ENCODE measurements at regions not wholly inside any gene's neighbourhood (a gene's known extent, or its start where the extent isn't known, plus 50 kb on each side); places are given as distances from the start of the nearest gene placed in this dataset.
"Not testable (repeated sequence)": the region's sequence is repeated elsewhere in the genome, so short reads cannot be mapped to it uniquely, and the experiment has no call there.

DNA sequence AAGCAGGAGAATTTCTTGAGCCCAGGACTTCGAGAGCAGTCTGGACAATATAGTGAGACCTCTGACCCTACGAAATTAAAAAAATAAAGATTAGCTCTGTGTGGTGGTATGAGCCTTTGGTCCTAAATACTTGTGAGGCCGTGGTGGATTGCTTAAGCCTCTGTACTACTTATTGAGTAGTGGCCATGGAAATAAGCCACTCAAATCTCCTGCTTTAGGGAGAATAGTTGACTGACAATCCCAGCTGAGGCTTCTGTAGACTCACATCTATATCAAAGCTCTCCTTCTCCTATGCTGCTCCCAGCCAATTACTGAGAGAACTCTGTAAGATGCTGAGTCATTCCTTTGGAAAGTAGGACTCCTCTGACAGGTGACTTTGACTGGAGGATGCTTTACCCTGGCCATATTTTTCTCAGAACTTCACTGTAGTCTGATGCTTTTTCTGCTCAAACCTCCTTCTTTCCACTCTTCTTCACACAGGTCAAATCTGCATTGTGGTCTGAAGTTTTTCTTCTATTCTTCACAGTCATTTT is 420.2 kb downstream of the SLC6A15 start:
- H3K27ac Mint-ChIP-seq = no peak overlapping the region
- intact Hi-C loops (cut with micrococcal nuclease) = no loop called here
- H3K36me3 Mint-ChIP-seq (ENCODE audit: low read depth) = no peaks in the 10 kb centered on the region

DNA sequence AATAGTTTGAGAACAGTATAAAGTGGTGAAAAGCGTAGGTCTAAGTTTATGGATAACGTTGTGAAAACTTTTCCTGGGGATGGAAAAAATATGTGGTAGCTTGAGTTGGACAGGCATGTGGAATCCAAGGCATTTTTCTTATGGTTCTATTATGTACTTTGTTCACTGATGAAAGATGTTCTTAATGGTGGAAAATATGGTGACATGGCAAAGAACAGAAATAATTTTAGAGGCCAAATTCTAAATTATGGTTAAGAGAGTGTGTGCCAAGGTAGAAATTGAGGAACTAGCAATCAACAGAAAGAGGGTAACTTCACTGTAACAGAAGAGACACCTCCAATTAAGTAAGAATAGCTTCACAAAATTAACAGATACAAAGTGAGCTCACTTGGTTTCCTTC is 427.8 kb downstream of the SLC6A15 start:
- no peak overlapping the region for H3K4me3 Mint-ChIP-seq (ENCODE audit: low read depth)
- H3K27ac Mint-ChIP-seq = no peak overlapping the region
- H3K27me3 Mint-ChIP-seq (ENCODE audit: low read depth) = no peaks in the 10 kb centered on the region
- no peaks in the 10 kb centered on the region for H3K4me1 Mint-ChIP-seq (ENCODE audit: low read depth)
- H3K36me3 Mint-ChIP-seq (ENCODE audit: low read depth) = no peaks in the 10 kb centered on the region
- DNase-seq (ENCODE audit: low spot score) = no peak
- intact Hi-C loops (cut with micrococcal nuclease) = no loop called here
- no peaks in the 10 kb centered on the region for H3K9me3 Mint-ChIP-seq

More for the DNA sequence above, 420.2 kb downstream of the SLC6A15 start:
- no peak overlapping the region for H3K4me3 Mint-ChIP-seq (ENCODE audit: low read depth)
- H3K4me1 Mint-ChIP-seq (ENCODE audit: low read depth) = no peaks in the 10 kb centered on the region
- no peaks in the 10 kb centered on the region for H3K27me3 Mint-ChIP-seq (ENCODE audit: low read depth)
- no peaks in the 10 kb centered on the region for H3K9me3 Mint-ChIP-seq
- no peak for DNase-seq (ENCODE audit: low spot score)

DNA sequence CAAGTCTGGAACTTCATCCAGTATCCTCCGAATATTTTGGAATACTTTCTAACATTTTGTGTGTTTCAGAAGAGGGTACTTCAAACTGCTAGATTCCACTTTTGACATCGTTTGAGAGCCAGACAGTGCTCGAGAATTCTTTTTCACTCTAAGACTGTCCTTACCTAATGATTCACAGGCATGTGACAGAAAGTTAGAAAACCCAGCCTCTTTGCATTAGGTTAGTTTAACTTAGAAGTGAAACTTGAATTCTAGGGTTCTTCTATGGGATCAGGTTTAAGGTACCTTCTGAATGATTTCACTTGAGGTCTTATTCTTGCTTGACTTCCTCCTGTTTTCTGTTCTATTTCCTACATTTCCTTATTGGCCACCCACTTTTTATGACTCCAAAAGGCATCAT is 431.8 kb downstream of the SLC6A15 start:
- no peak overlapping the region for H3K4me3 Mint-ChIP-seq (ENCODE audit: low read depth)
- DNase-seq (ENCODE audit: low spot score) = no peak
- H3K9me3 Mint-ChIP-seq = no peaks in the 10 kb centered on the region
- no peak overlapping the region for H3K27ac Mint-ChIP-seq
- intact Hi-C loops (cut with micrococcal nuclease) = no loop called here
- no peaks in the 10 kb centered on the region for H3K4me1 Mint-ChIP-seq (ENCODE audit: low read depth)
- no peaks in the 10 kb centered on the region for H3K27me3 Mint-ChIP-seq (ENCODE audit: low read depth)
- H3K36me3 Mint-ChIP-seq (ENCODE audit: low read depth) = no peaks in the 10 kb centered on the region

DNA sequence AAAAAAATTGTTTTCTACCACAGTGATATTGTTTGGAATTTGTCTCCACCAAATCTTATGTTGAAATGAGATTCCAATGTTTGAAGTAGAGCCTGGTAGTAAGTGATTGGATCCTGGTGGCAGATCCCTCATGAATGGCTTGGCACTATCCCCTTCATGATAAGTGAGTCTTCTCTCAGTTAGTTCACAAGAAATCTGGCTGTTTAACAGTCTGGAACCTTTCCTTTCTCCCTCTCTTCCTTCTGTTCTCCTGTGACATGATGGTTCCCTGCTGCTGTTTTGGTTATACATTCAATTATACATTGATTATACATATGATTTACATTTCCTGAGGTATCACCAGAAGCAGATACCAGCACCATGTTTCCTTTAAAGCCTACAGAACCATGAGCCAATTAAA is 442.2 kb downstream of the SLC6A15 start:
- H3K4me3 Mint-ChIP-seq (ENCODE audit: low read depth) = no peak overlapping the region
- H3K27me3 Mint-ChIP-seq (ENCODE audit: low read depth) = no peaks in the 10 kb centered on the region
- no peak for DNase-seq (ENCODE audit: low spot score)
- no peaks in the 10 kb centered on the region for H3K36me3 Mint-ChIP-seq (ENCODE audit: low read depth)
- H3K4me1 Mint-ChIP-seq (ENCODE audit: low read depth) = no peaks in the 10 kb centered on the region
- no peak overlapping the region for H3K27ac Mint-ChIP-seq
- H3K9me3 Mint-ChIP-seq = peaks cover 4% of the 10 kb centered on the region
- intact Hi-C loops (cut with micrococcal nuclease) = no loop called here

GRCh38 chr12:84464616-84465015 is 448.0 kb downstream of the SLC6A15 start:
- H3K4me3 Mint-ChIP-seq (ENCODE audit: low read depth) = no peak overlapping the region
- no peak overlapping the region for H3K27ac Mint-ChIP-seq
- no peaks in the 10 kb centered on the region for H3K36me3 Mint-ChIP-seq (ENCODE audit: low read depth)
- no peak for DNase-seq (ENCODE audit: low spot score)
- H3K4me1 Mint-ChIP-seq (ENCODE audit: low read depth) = no peaks in the 10 kb centered on the region
- intact Hi-C loops (cut with micrococcal nuclease) = no loop called here
- H3K9me3 Mint-ChIP-seq = no peaks in the 10 kb centered on the region
- H3K27me3 Mint-ChIP-seq (ENCODE audit: low read depth) = no peaks in the 10 kb centered on the region

- DNase-seq (ENCODE audit: low spot score) = no peak
- Mint-ChIP-seq H3K27me3 (ENCODE audit: low read depth) (no peaks in the 10 kb centered on the region), H3K4me1 (ENCODE audit: low read depth) (no peaks in the 10 kb centered on the region), H3K9me3 (no peaks in the 10 kb centered on the region), H3K36me3 (ENCODE audit: low read depth) (no peaks in the 10 kb centered on the region), H3K4me3 (ENCODE audit: low read depth) (no peak overlapping the region), H3K27ac (no peak overlapping the region)
- intact Hi-C loops (cut with micrococcal nuclease) = no loop called here
These were observed 448.7 kb downstream of the SLC6A15 start for GRCh38 chr12:84463741-84464495.

DNA sequence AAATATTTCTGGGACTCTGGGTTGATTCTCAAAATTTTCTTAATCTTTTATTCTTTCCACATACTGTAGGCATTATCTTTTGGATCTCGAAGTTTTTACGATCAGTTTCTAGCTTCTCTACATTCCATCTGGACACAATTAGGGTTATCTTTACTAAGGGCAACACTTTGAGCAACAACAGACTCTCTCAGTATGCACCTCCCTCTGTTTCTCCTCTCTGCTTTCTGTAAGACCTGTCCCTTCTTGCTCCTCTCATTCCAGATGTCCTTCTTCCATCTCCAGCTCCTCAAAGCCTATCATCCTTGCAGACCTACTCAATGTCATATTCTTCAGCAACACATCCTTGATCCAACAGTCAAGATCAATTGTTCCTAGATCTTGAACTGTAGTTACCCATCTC is 457.0 kb downstream of the SLC6A15 start:
- no peak for DNase-seq (ENCODE audit: low spot score)
- Mint-ChIP-seq H3K27me3 (ENCODE audit: low read depth) (no peaks in the 10 kb centered on the region), H3K36me3 (ENCODE audit: low read depth) (no peaks in the 10 kb centered on the region), H3K4me3 (ENCODE audit: low read depth) (no peak overlapping the region), H3K9me3 (no peaks in the 10 kb centered on the region), H3K27ac (no peak overlapping the region), H3K4me1 (ENCODE audit: low read depth) (no peaks in the 10 kb centered on the region)
- intact Hi-C loops (cut with micrococcal nuclease) = no loop called here

- DNase-seq (ENCODE audit: low spot score); H3K27me3 Mint-ChIP-seq (ENCODE audit: low read depth); intact Hi-C loops (cut with micrococcal nuclease); H3K9me3 Mint-ChIP-seq; H3K4me3 Mint-ChIP-seq (ENCODE audit: low read depth); H3K27ac Mint-ChIP-seq; H3K4me1 Mint-ChIP-seq (ENCODE audit: low read depth); H3K36me3 Mint-ChIP-seq (ENCODE audit: low read depth): not testable (repeated sequence)
These were observed 466.1 kb downstream of the SLC6A15 start for GRCh38 chr12:84446478-84446877.

DNA sequence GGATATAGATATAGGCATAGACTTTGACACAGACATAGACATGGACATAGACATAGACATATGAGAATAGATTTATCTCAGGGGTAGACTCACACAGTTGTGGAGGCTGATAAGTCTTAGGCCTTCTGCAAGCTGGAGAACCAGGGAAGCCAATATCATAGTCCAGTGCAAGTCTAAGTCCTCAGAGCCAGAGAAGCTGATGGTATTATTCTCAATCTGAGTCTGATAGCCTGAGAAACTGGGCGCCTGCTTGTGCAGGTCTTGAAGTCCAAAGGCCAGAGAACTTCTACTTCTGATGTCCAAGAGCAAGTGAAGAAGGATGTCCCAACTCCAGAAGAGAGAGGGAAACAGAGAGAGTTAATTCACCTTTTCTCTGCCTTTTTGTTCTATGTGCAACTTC is 476.5 kb downstream of the SLC6A15 start:
- H3K9me3 Mint-ChIP-seq = no peaks in the 10 kb centered on the region
- no peaks in the 10 kb centered on the region for H3K4me1 Mint-ChIP-seq (ENCODE audit: low read depth)
- no peaks in the 10 kb centered on the region for H3K27me3 Mint-ChIP-seq (ENCODE audit: low read depth)
- H3K4me3 Mint-ChIP-seq (ENCODE audit: low read depth) = no peak overlapping the region
- intact Hi-C loops (cut with micrococcal nuclease) = no loop called here
- no peak for DNase-seq (ENCODE audit: low spot score)
- H3K36me3 Mint-ChIP-seq (ENCODE audit: low read depth) = no peaks in the 10 kb centered on the region
- H3K27ac Mint-ChIP-seq = no peak overlapping the region

DNA sequence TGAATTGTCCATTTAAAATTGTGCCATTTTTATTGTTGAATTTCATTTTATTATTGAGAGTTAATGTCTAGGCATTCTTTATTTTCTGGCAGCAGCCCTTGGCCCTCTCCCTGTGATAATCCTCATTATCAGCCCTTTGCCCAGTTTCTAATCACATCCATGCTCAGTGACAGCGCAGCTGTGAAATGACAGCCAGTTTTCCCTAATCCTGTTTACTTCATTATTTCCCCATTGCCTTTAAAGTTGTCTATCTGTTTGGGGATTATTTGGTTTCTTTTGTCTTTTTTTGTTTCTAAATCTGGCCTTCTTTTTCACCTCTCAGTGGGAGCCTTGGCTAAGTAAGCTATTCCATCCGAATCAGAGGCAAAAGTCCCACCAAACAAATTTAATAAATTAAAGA is 476.9 kb downstream of the SLC6A15 start:
- intact Hi-C loops (cut with micrococcal nuclease) = no loop called here
- no peaks in the 10 kb centered on the region for H3K36me3 Mint-ChIP-seq (ENCODE audit: low read depth)
- H3K27me3 Mint-ChIP-seq (ENCODE audit: low read depth) = no peaks in the 10 kb centered on the region
- H3K9me3 Mint-ChIP-seq = no peaks in the 10 kb centered on the region
- no peak overlapping the region for H3K27ac Mint-ChIP-seq
- H3K4me1 Mint-ChIP-seq (ENCODE audit: low read depth) = no peaks in the 10 kb centered on the region
- no peak overlapping the region for H3K4me3 Mint-ChIP-seq (ENCODE audit: low read depth)
- no peak for DNase-seq (ENCODE audit: low spot score)

DNA sequence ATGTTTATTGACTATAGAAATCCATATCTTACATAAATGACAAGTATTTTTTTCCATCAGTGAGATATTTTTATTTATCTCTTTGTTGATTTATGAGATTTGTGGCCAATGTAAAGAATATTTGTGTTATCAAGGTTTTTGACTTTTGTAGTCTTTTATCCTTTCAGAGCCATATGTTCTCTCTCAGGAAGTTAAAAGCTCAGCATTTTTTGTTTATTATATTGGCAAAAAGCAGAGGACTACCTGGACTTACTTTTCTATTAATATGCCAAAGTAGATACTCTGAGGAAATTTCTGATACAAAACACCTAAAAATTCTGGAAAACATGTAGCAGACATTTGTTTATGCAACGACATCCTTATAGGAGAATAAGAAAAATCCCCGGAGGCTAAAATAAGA is 490.3 kb downstream of the SLC6A15 start:
- H3K4me3 Mint-ChIP-seq (ENCODE audit: low read depth) = no peak overlapping the region
- DNase-seq (ENCODE audit: low spot score) = no peak
- H3K27me3 Mint-ChIP-seq (ENCODE audit: low read depth) = no peaks in the 10 kb centered on the region
- no peaks in the 10 kb centered on the region for H3K4me1 Mint-ChIP-seq (ENCODE audit: low read depth)
- no peak overlapping the region for H3K27ac Mint-ChIP-seq
- no peaks in the 10 kb centered on the region for H3K9me3 Mint-ChIP-seq
- intact Hi-C loops (cut with micrococcal nuclease) = no loop called here
- H3K36me3 Mint-ChIP-seq (ENCODE audit: low read depth) = no peaks in the 10 kb centered on the region

DNA sequence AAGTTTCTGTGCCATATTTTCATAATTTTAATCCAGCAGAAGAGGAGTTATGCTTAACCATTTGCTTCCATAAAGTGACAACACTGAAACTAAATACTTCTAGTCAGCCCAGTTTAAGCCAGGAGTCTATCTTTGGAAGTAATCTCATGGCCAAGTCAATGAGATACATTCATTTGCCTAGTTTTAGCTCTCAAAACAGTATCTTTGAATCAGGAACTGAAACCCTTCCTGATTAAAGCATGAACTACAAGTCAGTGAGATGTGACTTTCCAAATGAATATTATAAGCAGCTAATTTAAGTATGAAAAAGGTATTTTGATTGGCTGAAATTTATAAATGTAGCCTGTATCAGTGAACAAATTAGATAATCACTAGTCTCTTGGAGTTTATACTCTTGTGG is 491.5 kb downstream of the SLC6A15 start:
- intact Hi-C loops (cut with micrococcal nuclease) = no loop called here
- no peaks in the 10 kb centered on the region for H3K4me1 Mint-ChIP-seq (ENCODE audit: low read depth)

GRCh38 chr12:84416626-84417025 is 496.0 kb downstream of the SLC6A15 start:
- Mint-ChIP-seq H3K4me3 (ENCODE audit: low read depth) (no peak overlapping the region), H3K9me3 (no peaks in the 10 kb centered on the region), H3K27me3 (ENCODE audit: low read depth) (no peaks in the 10 kb centered on the region), H3K36me3 (ENCODE audit: low read depth) (no peaks in the 10 kb centered on the region), H3K4me1 (ENCODE audit: low read depth) (no peaks in the 10 kb centered on the region), H3K27ac (no peak overlapping the region)
- DNase-seq (ENCODE audit: low spot score) = no peak
- intact Hi-C loops (cut with micrococcal nuclease) = no loop called here

More for the DNA sequence above, 491.5 kb downstream of the SLC6A15 start:
- no peaks in the 10 kb centered on the region for H3K9me3 Mint-ChIP-seq
- H3K27me3 Mint-ChIP-seq (ENCODE audit: low read depth) = no peaks in the 10 kb centered on the region
- DNase-seq (ENCODE audit: low spot score) = no peak
- H3K4me3 Mint-ChIP-seq (ENCODE audit: low read depth) = no peak overlapping the region
- H3K36me3 Mint-ChIP-seq (ENCODE audit: low read depth) = no peaks in the 10 kb centered on the region
- no peak overlapping the region for H3K27ac Mint-ChIP-seq

GRCh38 chr12:84415946-84416345 is 496.7 kb downstream of the SLC6A15 start:
- intact Hi-C loops (cut with micrococcal nuclease) = no loop called here
- Mint-ChIP-seq H3K4me1 (ENCODE audit: low read depth) (no peaks in the 10 kb centered on the region), H3K27ac (no peak overlapping the region), H3K4me3 (ENCODE audit: low read depth) (no peak overlapping the region), H3K27me3 (ENCODE audit: low read depth) (no peaks in the 10 kb centered on the region), H3K36me3 (ENCODE audit: low read depth) (no peaks in the 10 kb centered on the region), H3K9me3 (no peaks in the 10 kb centered on the region)
- no peak for DNase-seq (ENCODE audit: low spot score)

Data from activated T-helper 2 cell treated with anti-CD3 and anti-CD28 coated beads, Interferon-gamma antibody, Interleukin-2, Interleukin-4, amounts not matched to agents 10 μg/mL and 5 μg/mL and 100 μg/mL, durations not matched to agents 14 hours and 24 hours and 36 hours (primary cell).